Natural killer cell (primary cell): ENCODE measurements at regions not wholly inside any gene's neighbourhood (a gene's known extent, or its start where the extent isn't known, plus 50 kb on each side); places are given as distances from the start of the nearest gene placed in this dataset.

Experiments
- ATAC-seq, 3 donors: fragments of 150-1000 bp in 2 of 3; fragments of 200-7000 bp in 1 of 3; cut with Tn5 transposase; 1 replicate in 1 of 3; 2 replicates in 2 of 3; pipeline ENCODE4 v1.10.0; 2021; ENCODE audit warnings: mild to moderate bottlenecking in 2 of 3, moderate library complexity in 2 of 3
- DNase-seq, 2 donors: peaks; one replicate each; pipeline versions ENCODE4 v3.0.0 to v3.0.0-alpha.2; 2013 to 2021; ENCODE audit warnings: mixed read lengths in 1 of 2
- H3K27ac ChIP-seq: one replicate; pipeline ENCODE4 v1.5.1; 2013; ENCODE audit warnings: mild to moderate bottlenecking, low read length
- H3K27me3 ChIP-seq: one replicate; pipeline ENCODE4 v1.6.1; 2013; ENCODE audit warnings: low read length; ENCODE audit not compliant: control insufficient read depth, insufficient read depth
- H3K36me3 ChIP-seq: one replicate; pipeline ENCODE4 v1.6.1; 2013; ENCODE audit warnings: low read length; ENCODE audit not compliant: control insufficient read depth, insufficient read depth
- H3K4me1 ChIP-seq: one replicate; pipeline ENCODE4 v1.6.1; 2013; ENCODE audit warnings: low read length; ENCODE audit not compliant: control insufficient read depth, insufficient read depth
- H3K4me3 ChIP-seq: one replicate; pipeline ENCODE4 v1.5.1; 2013; ENCODE audit warnings: low read length
- H3K9me3 ChIP-seq: one replicate; pipeline ENCODE4 v1.6.1; 2013; ENCODE audit warnings: low read length; ENCODE audit not compliant: control insufficient read depth, insufficient read depth
- H3K27ac Mint-ChIP-seq, 2 donors: one replicate each; pipeline ENCODE4 v1.8.0; 2022; ENCODE audit warnings: mild to moderate bottlenecking in 2 of 2, mixed read lengths in 2 of 2, moderate library complexity in 1 of 2
- H3K27me3 Mint-ChIP-seq, 2 donors: one replicate each; pipeline ENCODE4 v1.8.0; 2022; ENCODE audit warnings: low read depth in 2 of 2, mixed read lengths in 2 of 2
- H3K36me3 Mint-ChIP-seq: one replicate; pipeline ENCODE4 v1.8.0; 2022; ENCODE audit warnings: mixed read lengths
- H3K4me1 Mint-ChIP-seq, 2 donors: one replicate each; pipeline ENCODE4 v1.8.0; 2022; ENCODE audit warnings: mixed read lengths in 2 of 2
- H3K4me3 Mint-ChIP-seq: one replicate; pipeline ENCODE4 v1.8.0; 2022; ENCODE audit warnings: mild to moderate bottlenecking, moderate library complexity, mixed read lengths
- H3K9me3 Mint-ChIP-seq, 2 donors: one replicate each; pipeline ENCODE4 v1.8.0; 2022; ENCODE audit warnings: mixed read lengths in 2 of 2
- WGBS: methylation state at CpG from one replicate; pipeline ENCODE4 v1.1.7; 2013; ENCODE audit warnings: missing lambda C conversion rate; ENCODE audit not compliant: insufficient coverage; 5-methylcytosine and 5-hydroxymethylcytosine counted together
- intact Hi-C: fragments of 100-400 bp; cut with micrococcal nuclease; formaldehyde crosslinking; loops from one replicate; pipeline ENCODE4 v1.14.2; 2022
- TF ChIP-seq, protein P1 (sequence below): fragments of 200-600 bp; IDR thresholded peaks from one replicate; pipeline ENCODE4 v1.8.0; 2022; ENCODE audit warnings: antibody characterized with exemption

DNA sequence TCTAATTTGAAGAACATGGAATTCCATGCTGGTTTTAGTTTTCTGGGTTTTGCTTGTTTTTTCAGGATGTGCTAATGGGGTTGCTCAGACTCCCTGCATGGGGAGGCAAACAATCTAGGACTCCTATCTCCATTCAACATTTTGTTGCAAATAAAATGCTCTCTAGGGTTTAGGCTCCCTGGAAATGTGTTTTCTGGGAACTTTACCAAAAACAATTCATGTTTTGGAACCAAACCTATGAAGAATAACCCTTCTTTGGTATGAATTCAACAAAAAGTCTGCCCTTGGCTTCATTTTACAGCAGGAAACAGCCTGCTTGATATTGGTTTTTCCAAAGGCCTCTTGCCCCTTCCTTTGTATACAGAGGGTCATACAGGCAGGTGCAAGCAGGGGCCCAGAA, 217.7 kb downstream of the FOXA2 start:
- Histone ChIP-seq H3K4me1 (peaks cover 2% of the 10 kb centered on the region), H3K36me3 (no peaks in the 10 kb centered on the region), H3K27ac (no peak overlapping the region), H3K9me3 (no peaks in the 10 kb centered on the region), H3K27me3 (no peaks in the 10 kb centered on the region), H3K4me3 (no peak overlapping the region)
- Mint-ChIP-seq H3K36me3 (no peaks in the 10 kb centered on the region), H3K4me1 (no peaks in the 10 kb centered on the region), H3K27ac (no peak overlapping the region), H3K9me3 (peaks cover 0 to 2% of the 10 kb centered on the region in 2 donors), H3K4me3 (no peak overlapping the region), H3K27me3 (no peaks in the 10 kb centered on the region)
- TF ChIP-seq, protein P1, sequence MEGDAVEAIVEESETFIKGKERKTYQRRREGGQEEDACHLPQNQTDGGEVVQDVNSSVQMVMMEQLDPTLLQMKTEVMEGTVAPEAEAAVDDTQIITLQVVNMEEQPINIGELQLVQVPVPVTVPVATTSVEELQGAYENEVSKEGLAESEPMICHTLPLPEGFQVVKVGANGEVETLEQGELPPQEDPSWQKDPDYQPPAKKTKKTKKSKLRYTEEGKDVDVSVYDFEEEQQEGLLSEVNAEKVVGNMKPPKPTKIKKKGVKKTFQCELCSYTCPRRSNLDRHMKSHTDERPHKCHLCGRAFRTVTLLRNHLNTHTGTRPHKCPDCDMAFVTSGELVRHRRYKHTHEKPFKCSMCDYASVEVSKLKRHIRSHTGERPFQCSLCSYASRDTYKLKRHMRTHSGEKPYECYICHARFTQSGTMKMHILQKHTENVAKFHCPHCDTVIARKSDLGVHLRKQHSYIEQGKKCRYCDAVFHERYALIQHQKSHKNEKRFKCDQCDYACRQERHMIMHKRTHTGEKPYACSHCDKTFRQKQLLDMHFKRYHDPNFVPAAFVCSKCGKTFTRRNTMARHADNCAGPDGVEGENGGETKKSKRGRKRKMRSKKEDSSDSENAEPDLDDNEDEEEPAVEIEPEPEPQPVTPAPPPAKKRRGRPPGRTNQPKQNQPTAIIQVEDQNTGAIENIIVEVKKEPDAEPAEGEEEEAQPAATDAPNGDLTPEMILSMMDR = no peak
- ATAC-seq = no peak
- DNase-seq = no peak
- intact Hi-C loops = no loop called here

DNA sequence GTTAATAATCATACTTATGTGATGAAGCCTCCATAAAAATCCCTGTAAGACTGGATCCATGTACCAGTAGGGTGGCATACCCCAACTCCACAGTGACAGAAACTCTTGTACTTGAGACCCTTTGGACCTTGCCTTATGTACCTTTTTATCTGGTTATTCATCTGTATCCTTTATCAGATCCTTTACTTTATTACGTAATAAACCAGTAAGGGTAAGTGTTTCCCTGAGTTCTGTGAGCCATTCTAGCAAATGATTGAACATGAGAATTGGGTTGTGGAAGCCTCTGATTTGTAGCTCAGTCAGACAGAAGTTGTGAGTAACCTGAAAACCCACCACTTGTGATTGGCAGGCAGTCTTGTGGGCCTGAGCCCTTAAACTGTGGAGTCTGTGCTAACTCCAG, 229.7 kb downstream of the FOXA2 start:
- Histone ChIP-seq H3K27ac (no peak overlapping the region), H3K27me3 (no peaks in the 10 kb centered on the region), H3K9me3 (no peaks in the 10 kb centered on the region), H3K4me1 (no peaks in the 10 kb centered on the region), H3K4me3 (no peak overlapping the region), H3K36me3 (no peaks in the 10 kb centered on the region)
- intact Hi-C loops = no loop called here
- Mint-ChIP-seq H3K27me3 (no peaks in the 10 kb centered on the region), H3K4me3 (no peak overlapping the region), H3K4me1 (no peaks in the 10 kb centered on the region), H3K36me3 (no peaks in the 10 kb centered on the region), H3K27ac (no peak overlapping the region), H3K9me3 (peaks cover 0 to 4% of the 10 kb centered on the region in 2 donors)
- no peak for ATAC-seq
- TF ChIP-seq, protein P1 = no peak
- no CpG with 5 or more reads among the region's 1 CpG for WGBS
- DNase-seq = no peak

DNA sequence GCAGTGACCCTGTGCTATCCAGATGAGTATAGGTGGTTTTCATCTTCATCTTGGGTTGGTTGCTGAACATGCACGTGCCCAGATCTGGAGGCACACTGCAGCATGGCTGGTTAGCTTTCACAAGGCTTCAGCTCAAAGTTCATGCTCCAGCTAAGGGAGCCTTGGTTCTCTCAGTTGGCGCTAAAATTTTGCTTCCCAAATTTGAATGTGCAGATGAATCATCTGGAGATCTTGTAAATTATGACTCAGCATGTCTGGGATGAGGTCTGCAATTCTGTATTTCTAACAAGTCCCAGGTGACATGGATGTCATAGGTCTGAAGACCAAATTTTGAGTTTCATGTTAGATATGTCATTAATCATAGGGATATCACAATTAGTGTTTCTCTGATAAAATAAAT, 230.8 kb downstream of the FOXA2 start:
- Mint-ChIP-seq H3K36me3 (no peaks in the 10 kb centered on the region), H3K27ac (no peak overlapping the region), H3K27me3 (peaks cover 0 to 8% of the 10 kb centered on the region in 2 donors), H3K4me1 (no peaks in the 10 kb centered on the region), H3K4me3 (no peak overlapping the region), H3K9me3 (no peaks in the 10 kb centered on the region)
- Histone ChIP-seq H3K4me3 (no peak overlapping the region), H3K9me3 (no peaks in the 10 kb centered on the region), H3K27me3 (no peaks in the 10 kb centered on the region), H3K36me3 (no peaks in the 10 kb centered on the region), H3K27ac (no peak overlapping the region), H3K4me1 (no peaks in the 10 kb centered on the region)
- no peak for ATAC-seq
- 82% methylated on average over 2 of the region's 2 CpGs for WGBS
- TF ChIP-seq, protein P1 = no peak
- no peak for DNase-seq
- intact Hi-C loops = no loop called here

DNA sequence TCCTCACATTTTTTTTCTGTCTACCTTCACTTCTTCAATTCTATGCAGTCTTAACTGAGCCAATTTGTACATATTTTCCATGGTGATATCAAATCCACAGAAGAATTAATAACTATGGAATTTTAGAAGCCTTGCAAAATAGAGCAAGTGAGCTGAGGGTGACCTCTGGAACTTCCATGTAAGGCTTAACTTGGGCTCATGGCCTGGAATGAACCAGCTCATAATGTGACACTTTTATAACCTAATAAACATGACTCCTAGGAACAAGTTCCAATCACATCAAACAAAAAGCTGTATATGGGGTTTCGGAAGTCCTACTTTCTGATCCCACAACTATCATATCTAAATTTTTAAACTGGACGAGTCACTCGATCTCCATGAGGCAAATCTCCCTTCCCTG, 232.4 kb downstream of the FOXA2 start:
- ATAC-seq (no peak), DNase-seq (no peak)
- Histone ChIP-seq H3K36me3 (no peaks in the 10 kb centered on the region), H3K27me3 (no peaks in the 10 kb centered on the region), H3K9me3 (no peaks in the 10 kb centered on the region), H3K4me3 (no peak overlapping the region), H3K4me1 (no peaks in the 10 kb centered on the region), H3K27ac (no peak overlapping the region)
- TF ChIP-seq, protein P1 = no peak
- Mint-ChIP-seq H3K36me3 (no peaks in the 10 kb centered on the region), H3K9me3 (no peaks in the 10 kb centered on the region), H3K4me1 (no peaks in the 10 kb centered on the region), H3K27me3 (peaks cover 0 to 9% of the 10 kb centered on the region in 2 donors), H3K4me3 (no peak overlapping the region), H3K27ac (no peak overlapping the region)
- 97% methylated on average over 3 of the region's 3 CpGs for WGBS
- intact Hi-C loops = no loop called here
